ENCODE measurements at regions not wholly inside any gene's neighbourhood (a gene's known extent, or its start where the extent isn't known, plus 50 kb on each side); places are given as distances from the start of the nearest gene placed in this dataset.

- TF ChIP-seq, protein P1, sequence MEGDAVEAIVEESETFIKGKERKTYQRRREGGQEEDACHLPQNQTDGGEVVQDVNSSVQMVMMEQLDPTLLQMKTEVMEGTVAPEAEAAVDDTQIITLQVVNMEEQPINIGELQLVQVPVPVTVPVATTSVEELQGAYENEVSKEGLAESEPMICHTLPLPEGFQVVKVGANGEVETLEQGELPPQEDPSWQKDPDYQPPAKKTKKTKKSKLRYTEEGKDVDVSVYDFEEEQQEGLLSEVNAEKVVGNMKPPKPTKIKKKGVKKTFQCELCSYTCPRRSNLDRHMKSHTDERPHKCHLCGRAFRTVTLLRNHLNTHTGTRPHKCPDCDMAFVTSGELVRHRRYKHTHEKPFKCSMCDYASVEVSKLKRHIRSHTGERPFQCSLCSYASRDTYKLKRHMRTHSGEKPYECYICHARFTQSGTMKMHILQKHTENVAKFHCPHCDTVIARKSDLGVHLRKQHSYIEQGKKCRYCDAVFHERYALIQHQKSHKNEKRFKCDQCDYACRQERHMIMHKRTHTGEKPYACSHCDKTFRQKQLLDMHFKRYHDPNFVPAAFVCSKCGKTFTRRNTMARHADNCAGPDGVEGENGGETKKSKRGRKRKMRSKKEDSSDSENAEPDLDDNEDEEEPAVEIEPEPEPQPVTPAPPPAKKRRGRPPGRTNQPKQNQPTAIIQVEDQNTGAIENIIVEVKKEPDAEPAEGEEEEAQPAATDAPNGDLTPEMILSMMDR (IDR thresholded peaks at IDR 0.05), result no peak
- TF ChIP-seq POLR2A (IDR thresholded peaks at IDR 0.05), result no peak
Observed at GRCh38 chr13:37481885-37482227, 116.7 kb downstream of the POSTN start.
